Lower lobe of right lung (tissue), 2 donors: ENCODE measurements at regions not wholly inside any gene's neighbourhood (a gene's known extent, or its start where the extent isn't known, plus 50 kb on each side); places are given as distances from the start of the nearest gene placed in this dataset.
"Not testable (repeated sequence)": the region's sequence is repeated elsewhere in the genome, so short reads cannot be mapped to it uniquely, and the experiment has no call there.

Experiments
- ATAC-seq, 2 donors: fragments of 200-7000 bp; cut with Tn5 transposase; one replicate each; pipeline ENCODE4 v1.9.1; 2020 to 2022; ENCODE audit warnings: mild to moderate bottlenecking in 2 of 2, moderate library complexity in 2 of 2
- DNase-seq: peaks from one replicate; pipeline ENCODE4 v3.0.0-alpha.2; 2020
- H3K27ac ChIP-seq: fragments of 200-600 bp; one replicate; pipeline ENCODE4 v1.8.0; 2022
- H3K27me3 ChIP-seq: fragments of 200-600 bp; one replicate; pipeline ENCODE4 v1.8.0; 2022; ENCODE audit warnings: low read depth
- H3K36me3 ChIP-seq: fragments of 200-600 bp; one replicate; pipeline ENCODE4 v1.8.0; 2022; ENCODE audit warnings: mild to moderate bottlenecking
- H3K4me1 ChIP-seq: fragments of 200-600 bp; one replicate; pipeline ENCODE4 v1.8.0; 2022
- H3K4me3 ChIP-seq: fragments of 200-600 bp; one replicate; pipeline ENCODE4 v1.8.0; 2022; ENCODE audit warnings: mild to moderate bottlenecking
- H3K9me3 ChIP-seq: fragments of 200-600 bp; one replicate; pipeline ENCODE4 v1.8.0; 2022
- CTCF ChIP-seq: fragments of 200-600 bp; IDR thresholded peaks from one replicate; pipeline ENCODE4 v1.8.0; 2022; ENCODE audit warnings: antibody characterized with exemption, mild to moderate bottlenecking
- intact Hi-C: fragments of 100-400 bp; cut with DNase I; formaldehyde crosslinking; loops from one replicate; pipeline ENCODE4 v1.11.0; 2022
- donor health status: DM: no; HTN: yes; CAD: no; lungs with severe emphysema.

- H3K36me3 ChIP-seq = no peaks in the 10 kb centered on the region
- TF ChIP-seq CTCF = no peak
- no peaks in the 10 kb centered on the region for H3K27me3 ChIP-seq
- H3K4me1 ChIP-seq = no peaks in the 10 kb centered on the region
- DNase-seq = no peak
- H3K27ac ChIP-seq = no peak overlapping the region
- H3K4me3 ChIP-seq = no peak overlapping the region
- intact Hi-C loops = no loop called here
- no peaks in the 10 kb centered on the region for H3K9me3 ChIP-seq
- no peak for ATAC-seq
These were observed 251.3 kb downstream of the RPIA start for GRCh38 chr2:88942798-88943197.

- Histone ChIP-seq H3K27ac (no peak overlapping the region), H3K9me3 (no peaks in the 10 kb centered on the region), H3K36me3 (no peaks in the 10 kb centered on the region), H3K4me1 (no peaks in the 10 kb centered on the region), H3K4me3 (no peak overlapping the region), H3K27me3 (peaks cover 7% of the 10 kb centered on the region)
- no peak for TF ChIP-seq CTCF
- no peak for ATAC-seq
- DNase-seq = no peak
- intact Hi-C loops = no loop called here
These were observed 257.9 kb downstream of the RPIA start for GRCh38 chr2:88949336-88949735.

GRCh38 chr2:88950010-88950409 lies 258.5 kb downstream of the RPIA start:
- Histone ChIP-seq H3K4me1 (no peaks in the 10 kb centered on the region), H3K9me3 (no peaks in the 10 kb centered on the region), H3K36me3 (no peaks in the 10 kb centered on the region), H3K27me3 (peaks cover 7% of the 10 kb centered on the region), H3K27ac (no peak overlapping the region), H3K4me3 (no peak overlapping the region)
- peak; percentile 10 for TF ChIP-seq CTCF
- intact Hi-C loops = no loop called here
- DNase-seq (no peak), ATAC-seq (no peak)

- intact Hi-C loops = no loop called here
- Histone ChIP-seq H3K4me3 (no peak overlapping the region), H3K36me3 (no peaks in the 10 kb centered on the region), H3K9me3 (no peaks in the 10 kb centered on the region), H3K4me1 (no peaks in the 10 kb centered on the region), H3K27ac (no peak overlapping the region), H3K27me3 (no peaks in the 10 kb centered on the region)
- DNase-seq = no peak
- TF ChIP-seq CTCF = no peak
- ATAC-seq = no peak
These were observed 264.1 kb downstream of the RPIA start for GRCh38 chr2:88955607-88956006.

GRCh38 chr2:88959480-88960204 lies 268.2 kb downstream of the RPIA start:
- TF ChIP-seq CTCF = no peak
- ATAC-seq = no peak
- no peak overlapping the region for H3K4me3 ChIP-seq
- no peaks in the 10 kb centered on the region for H3K9me3 ChIP-seq
- H3K36me3 ChIP-seq = no peaks in the 10 kb centered on the region
- H3K27me3 ChIP-seq = no peaks in the 10 kb centered on the region
- no peak overlapping the region for H3K27ac ChIP-seq
- H3K4me1 ChIP-seq = no peaks in the 10 kb centered on the region
- no peak for DNase-seq
- intact Hi-C loops = no loop called here

GRCh38 chr2:88961323-88961722 lies 269.9 kb downstream of the RPIA start:
- H3K36me3 ChIP-seq, DNase-seq, H3K9me3 ChIP-seq, intact Hi-C loops, H3K27me3 ChIP-seq, H3K4me1 ChIP-seq, H3K4me3 ChIP-seq, H3K27ac ChIP-seq, ATAC-seq: not testable (repeated sequence)
